H1 (cell line): ENCODE measurements at regions not wholly inside any gene's neighbourhood (a gene's known extent, or its start where the extent isn't known, plus 50 kb on each side); places are given as distances from the start of the nearest gene placed in this dataset.

Experiments
- CTCF ChIA-PET: fragments of 300-600 bp; sonication (Branson Sonifier 250); formaldehyde crosslinking; loops from one replicate; lab custom pipeline; 2021; ENCODE audit not compliant: partially characterized antibody; lab: Charles Lee
- POLR2A ChIA-PET: fragments of 300-600 bp; sonication (Branson Sonifier 250); formaldehyde crosslinking; loops from one replicate; lab custom pipeline; 2021; ENCODE audit warnings: inconsistent platforms; ENCODE audit not compliant: partially characterized antibody; lab: Charles Lee
- DNase-seq, 2 experiments: peaks; one replicate each; pipeline versions ENCODE4 v3.0.0 to v3.0.0-alpha.2; 2010 to 2022; ENCODE audit warnings: low spot score in 2 of 2, low read depth in 1 of 2, mixed read lengths in 1 of 2
- FAIRE-seq: peaks from 2 replicates; lab custom pipeline; 2011; peaks lifted over from hg19 to GRCh38; lab: Jason Lieb, UNC
- H2AFZ ChIP-seq: 2 replicates; pipeline ENCODE4 v1.8.1; 2012; ENCODE audit warnings: low read length, inconsistent platforms
- H2AK5ac ChIP-seq: 2 replicates; pipeline ENCODE4 v1.6.1; 2013; ENCODE audit warnings: low read depth, low read length
- H2BK120ac ChIP-seq: replicated peaks from 2 replicates; pipeline ENCODE3; 2013; ENCODE audit warnings: low read depth, low read length, inconsistent platforms
- H2BK12ac ChIP-seq: 2 replicates; pipeline ENCODE4 v1.6.1; 2013; ENCODE audit warnings: low read depth, low read length
- H2BK15ac ChIP-seq: 2 replicates; pipeline ENCODE4 v1.6.1; 2013; ENCODE audit warnings: low read length
- H2BK20ac ChIP-seq: 2 replicates; pipeline ENCODE4 v1.6.1; 2013; ENCODE audit warnings: low read length
- H2BK5ac ChIP-seq: 2 replicates; pipeline ENCODE4 v1.6.1; 2013; ENCODE audit warnings: low read depth, low read length
- H3K14ac ChIP-seq: 2 replicates; pipeline ENCODE4 v1.6.1; 2013; ENCODE audit warnings: inconsistent platforms; ENCODE audit not compliant: insufficient read length
- H3K18ac ChIP-seq: 2 replicates; pipeline ENCODE4 v1.6.1; 2013; ENCODE audit warnings: low read length; ENCODE audit errors: extremely low read depth
- H3K23ac ChIP-seq: 2 replicates; pipeline ENCODE4 v1.6.1; 2013; ENCODE audit warnings: inconsistent platforms; ENCODE audit not compliant: insufficient read length
- H3K23me2 ChIP-seq: 2 replicates; pipeline ENCODE4 v1.6.1; 2013; ENCODE audit warnings: low read depth, low read length
- H3K27ac ChIP-seq: 2 replicates; pipeline ENCODE4 v1.6.1; 2011; ENCODE audit warnings: low read depth, low read length, inconsistent platforms
- H3K27me3 ChIP-seq, 4 experiments: replicated peaks in 1 of 4; 1 replicate in 1 of 4; 2 replicates in 3 of 4; pipeline versions ENCODE4 v1.6.1 to v1.8.1; 2011 to 2013; ENCODE audit warnings: low read length in 3 of 4, mild to moderate bottlenecking in 3 of 4, inconsistent platforms in 2 of 4, mixed read lengths in 2 of 4, moderate library complexity in 1 of 4; ENCODE audit not compliant: control insufficient read depth in 3 of 4, insufficient read depth in 3 of 4; ENCODE audit errors: extremely low read depth in 1 of 4
- H3K36me3 ChIP-seq, 4 experiments: 2 replicates each; pipeline versions ENCODE4 v1.6.1 to v1.8.1; 2011 to 2013; ENCODE audit warnings: mild to moderate bottlenecking in 4 of 4, low read length in 3 of 4, moderate library complexity in 2 of 4, control low read depth in 1 of 4, inconsistent platforms in 1 of 4; ENCODE audit not compliant: insufficient read depth in 4 of 4, control insufficient read depth in 2 of 4
- H3K4ac ChIP-seq: replicated peaks from 2 replicates; pipeline ENCODE3; 2013; ENCODE audit warnings: low read length, low read depth, mixed read lengths, inconsistent platforms; ENCODE audit not compliant: insufficient read length
- H3K4me1 ChIP-seq, 4 experiments: replicated peaks in 1 of 4; 1 replicate in 1 of 4; 2 replicates in 3 of 4; pipeline versions ENCODE4 v1.6.1 to v1.8.1; 2011 to 2013; ENCODE audit warnings: low read length in 3 of 4, inconsistent platforms in 2 of 4, mixed read lengths in 1 of 4; ENCODE audit not compliant: insufficient read depth in 4 of 4, control insufficient read depth in 3 of 4
- H3K4me2 ChIP-seq, 2 experiments: 2 replicates each; pipeline versions ENCODE4 v1.6.1 to v1.8.1; 2011 to 2013; ENCODE audit warnings: low read depth in 2 of 2, low read length in 2 of 2, control low read depth in 1 of 2, inconsistent platforms in 1 of 2, mild to moderate bottlenecking in 1 of 2; ENCODE audit not compliant: insufficient read depth in 1 of 2
- H3K4me3 ChIP-seq, 4 experiments: fragments of 200-600, 300-600 bp in 1 of 4; sonication (generic), shearing (Covaris generic), sonication (Bioruptor Twin) in 1 of 4; 2 replicates each; pipeline versions ENCODE4 v1.5.1 to v1.8.1; 2011 to 2016; ENCODE audit warnings: low read length in 4 of 4, low read depth in 3 of 4, control low read depth in 2 of 4, inconsistent platforms in 2 of 4, mild to moderate bottlenecking in 2 of 4, mixed read lengths in 1 of 4, moderate library complexity in 1 of 4; ENCODE audit not compliant: insufficient read depth in 2 of 4; ENCODE audit errors: extremely low read depth in 1 of 4
- H3K56ac ChIP-seq: replicated peaks from 2 replicates; pipeline ENCODE3; 2013; ENCODE audit warnings: low read depth, mild to moderate bottlenecking, mixed read lengths, low read length, inconsistent platforms; ENCODE audit not compliant: insufficient read length
- H3K79me1 ChIP-seq: 2 replicates; pipeline ENCODE4 v1.6.1; 2013; ENCODE audit warnings: low read depth, low read length, control low read depth
- H3K79me2 ChIP-seq, 2 experiments: 2 replicates each; pipeline versions ENCODE4 v1.6.1 to v1.8.1; 2012 to 2013; ENCODE audit warnings: low read length in 2 of 2, mild to moderate bottlenecking in 2 of 2, inconsistent platforms in 1 of 2; ENCODE audit not compliant: insufficient read depth in 2 of 2, control insufficient read depth in 1 of 2
- H3K9ac ChIP-seq, 4 experiments: replicated peaks in 1 of 4; 1 replicate in 1 of 4; 2 replicates in 3 of 4; pipeline versions ENCODE4 v1.6.1 to v1.8.1; 2011 to 2013; ENCODE audit warnings: low read depth in 3 of 4, low read length in 3 of 4, control low read depth in 2 of 4, mild to moderate bottlenecking in 2 of 4, moderate library complexity in 2 of 4, inconsistent platforms in 1 of 4; ENCODE audit errors: extremely low read depth in 1 of 4
- H3K9me3 ChIP-seq, 2 experiments: 2 replicates each; pipeline versions ENCODE4 v1.6.1 to v1.8.1; 2012 to 2013; ENCODE audit warnings: mild to moderate bottlenecking in 2 of 2, moderate library complexity in 2 of 2, control low read depth in 1 of 2, inconsistent platforms in 1 of 2, low read depth in 1 of 2, low read length in 1 of 2, mixed read lengths in 1 of 2; ENCODE audit not compliant: insufficient read depth in 2 of 2
- H4K20me1 ChIP-seq, 2 experiments: replicated peaks in 1 of 2; 2 replicates each; pipeline versions ENCODE3 to v1.8.1; 2011 to 2013; ENCODE audit warnings: inconsistent platforms in 2 of 2, low read length in 2 of 2, mild to moderate bottlenecking in 1 of 2; ENCODE audit not compliant: insufficient read depth in 2 of 2, control insufficient read depth in 1 of 2
- H4K5ac ChIP-seq: 2 replicates; pipeline ENCODE4 v1.6.1; 2013; ENCODE audit warnings: low read length, low read depth, mixed read lengths, inconsistent platforms; ENCODE audit not compliant: insufficient read length
- H4K8ac ChIP-seq: 2 replicates; pipeline ENCODE4 v1.8.0; 2013; ENCODE audit warnings: mild to moderate bottlenecking, moderate library complexity, low read length, inconsistent platforms; ENCODE audit not compliant: insufficient read depth; ENCODE audit errors: extremely low read depth
- H4K91ac ChIP-seq: replicated peaks from 2 replicates; pipeline ENCODE3; 2013; ENCODE audit warnings: low read length, mixed read lengths, inconsistent platforms; ENCODE audit not compliant: insufficient read length
- CREB1 ChIP-seq: IDR thresholded peaks from 2 replicates; pipeline ENCODE4 v1.6.1; 2012; ENCODE audit warnings: inconsistent platforms
- CTBP2 ChIP-seq: IDR thresholded peaks from 2 replicates; pipeline ENCODE4 v1.7.0; 2011; ENCODE audit warnings: borderline replicate concordance, mild to moderate bottlenecking, moderate library complexity, mixed read lengths, low read length; ENCODE audit not compliant: insufficient read depth, insufficient read length
- EP300 ChIP-seq, 2 experiments: IDR thresholded peaks; 1 replicate in 1 of 2; 2 replicates in 1 of 2; pipeline ENCODE4 v1.6.1; 2011 to 2012; ENCODE audit warnings: low read depth in 2 of 2, low read length in 2 of 2, mild to moderate bottlenecking in 2 of 2, borderline replicate concordance in 1 of 2, inconsistent platforms in 1 of 2, moderate library complexity in 1 of 2
- GABPA ChIP-seq: IDR thresholded peaks from 2 replicates; pipeline ENCODE4 v1.6.1; 2011; ENCODE audit warnings: mild to moderate bottlenecking, low read length, moderate library complexity, borderline replicate concordance; ENCODE audit not compliant: insufficient read depth
- GTF2F1 ChIP-seq: IDR thresholded peaks from 2 replicates; pipeline ENCODE4 v1.6.1; 2012; ENCODE audit warnings: low read depth, low read length, improper control_type of control experiment, borderline replicate concordance
- NANOG ChIP-seq: IDR thresholded peaks from 2 replicates; pipeline ENCODE4 v1.6.1; 2011; ENCODE audit warnings: low read length, low read depth, mild to moderate bottlenecking, inconsistent platforms; ENCODE audit not compliant: insufficient read depth, poor library complexity, severe bottlenecking
- PHF8 ChIP-seq: fragments of 200-600 bp; sonication (generic); conservative IDR thresholded peaks from 2 replicates; pipeline ENCODE4 v1.7.1; 2012; ENCODE audit warnings: low read depth, mild to moderate bottlenecking, inconsistent platforms, low read length, moderate library complexity
- RAD21 ChIP-seq, 2 experiments: IDR thresholded peaks in 1 of 2; conservative IDR thresholded peaks in 1 of 2; 2 replicates each; pipeline ENCODE4 v1.6.1; 2011; ENCODE audit warnings: low read depth in 2 of 2, low read length in 2 of 2, improper control_type of control experiment in 1 of 2, inconsistent platforms in 1 of 2, mild to moderate bottlenecking in 1 of 2, moderate library complexity in 1 of 2
- RFX5 ChIP-seq: IDR thresholded peaks from 2 replicates; pipeline ENCODE4 v1.6.1; 2011; ENCODE audit warnings: low read depth, low read length, improper control_type of control experiment, borderline replicate concordance
- RXRA ChIP-seq: IDR thresholded peaks from 2 replicates; pipeline ENCODE4 v1.6.1; 2011; ENCODE audit warnings: low read depth, mild to moderate bottlenecking, low read length, moderate library complexity; ENCODE audit not compliant: insufficient read depth
- SAP30 ChIP-seq: fragments of 300-600 bp; sonication (generic); IDR thresholded peaks from 2 replicates; pipeline ENCODE4 v1.7.1; 2012; ENCODE audit warnings: low read length, moderate library complexity, mild to moderate bottlenecking, inconsistent platforms; ENCODE audit not compliant: insufficient read depth, insufficient replicate concordance
- TCF12 ChIP-seq: IDR thresholded peaks from 2 replicates; pipeline ENCODE4 v1.6.1; 2011; ENCODE audit warnings: low read depth, mild to moderate bottlenecking, low read length
- TEAD4 ChIP-seq: IDR thresholded peaks from 2 replicates; pipeline ENCODE4 v1.6.1; 2012; ENCODE audit warnings: low read depth, low read length, inconsistent platforms, mixed read lengths
- WGBS, 2 experiments: shearing (Covaris generic) in 1 of 2; methylation state at CpG; one replicate each; pipeline versions ENCODE4 v1.1.6 to v1.1.7; 2013 to 2015; ENCODE audit warnings: low lambda C conversion rate in 2 of 2, mixed read lengths in 2 of 2, inconsistent platforms in 1 of 2, low coverage in 1 of 2, missing lambda C conversion rate in 1 of 2; ENCODE audit not compliant: insufficient replicate concordance in 2 of 2, insufficient coverage in 1 of 2, insufficient read length in 1 of 2; ENCODE audit errors: extremely low coverage in 1 of 2, missing lambda C conversion rate in 1 of 2; 5-methylcytosine and 5-hydroxymethylcytosine counted together
- TF ChIP-seq, protein P1 (sequence below): IDR thresholded peaks from 2 replicates; pipeline ENCODE4 v1.6.1; 2012; ENCODE audit warnings: inconsistent platforms

DNA sequence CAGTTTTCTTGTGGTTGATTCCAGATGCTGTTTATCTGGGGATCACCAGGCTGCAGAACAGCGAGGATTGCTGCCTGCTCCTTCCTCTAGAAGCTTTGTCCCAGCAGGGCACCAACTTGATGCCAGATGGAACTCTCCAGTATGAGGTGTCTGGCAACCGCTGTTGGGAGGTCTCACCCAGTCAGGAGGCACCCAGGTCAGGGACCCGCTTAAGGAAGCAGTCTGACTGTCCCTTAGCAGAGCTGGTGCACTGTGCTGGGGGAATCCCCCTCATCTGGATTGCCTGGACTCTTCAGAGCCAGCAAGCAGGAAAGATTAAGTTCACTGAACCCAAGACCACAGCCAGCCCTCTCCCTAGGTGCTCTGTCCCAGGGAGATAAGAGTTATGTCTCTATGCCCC lies 1165.2 kb downstream of the FSCB start:
- Histone ChIP-seq H2AFZ (no peak overlapping the region), H2BK5ac (no peak overlapping the region), H3K79me2 (no peaks in the 10 kb centered on the region), H3K4me3 (no peak overlapping the region), H3K4ac (no peak overlapping the region), H3K23ac (no peak overlapping the region), H4K20me1 (no peaks in the 10 kb centered on the region), H3K79me1 (no peaks in the 10 kb centered on the region), H2BK15ac (no peak overlapping the region), H3K27ac (no peak overlapping the region), H3K18ac (no peak overlapping the region), H3K14ac (no peak overlapping the region), H3K4me2 (no peak overlapping the region), H3K36me3 (no peaks in the 10 kb centered on the region), H2BK12ac (no peak overlapping the region), H2AK5ac (no peak overlapping the region), H4K91ac (no peak overlapping the region), H3K9ac (no peak overlapping the region), H2BK120ac (no peak overlapping the region), H3K56ac (no peak overlapping the region), H3K23me2 (no peaks in the 10 kb centered on the region), H2BK20ac (no peak overlapping the region), H3K9me3 (no peaks in the 10 kb centered on the region), H3K4me1 (no peaks in the 10 kb centered on the region), H3K27me3 (no peaks in the 10 kb centered on the region), H4K5ac (no peak overlapping the region), H4K8ac (no peak overlapping the region)
- no peak for FAIRE-seq
- POLR2A ChIA-PET: no interaction called here
- CTCF ChIA-PET: no interaction called here
- no peak for DNase-seq
- 85% methylated on average over 3 of the region's 3 CpGs; no CpG with 5 or more reads in 1 of the 2 experiments for WGBS, 2 experiments
- TF ChIP-seq CREB1 (no peak), CTBP2 (no peak), RXRA (no peak), NANOG (no peak), GTF2F1 (no peak), RFX5 (no peak), RAD21 (IDR thresholded peaks at IDR 0.05 in 1 of 2, conservative IDR thresholded peaks at IDR 0.05 in 1 of 2; ENCODE audit: low read depth in 2 of 2, low read length in 2 of 2) (no peak), PHF8 (no peak), GABPA (no peak), SAP30 (no peak), TCF12 (no peak), TEAD4 (no peak), EP300 (IDR thresholded peaks at IDR 0.05; ENCODE audit: borderline replicate concordance in 1 of 2, low read depth in 2 of 2, low read length in 2 of 2) (no peak)
- TF ChIP-seq, protein P1, sequence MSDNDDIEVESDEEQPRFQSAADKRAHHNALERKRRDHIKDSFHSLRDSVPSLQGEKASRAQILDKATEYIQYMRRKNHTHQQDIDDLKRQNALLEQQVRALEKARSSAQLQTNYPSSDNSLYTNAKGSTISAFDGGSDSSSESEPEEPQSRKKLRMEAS: no peak
